HL-60 (cell line): ENCODE measurements at regions not wholly inside any gene's neighbourhood (a gene's known extent, or its start where the extent isn't known, plus 50 kb on each side); places are given as distances from the start of the nearest gene placed in this dataset.

ENCODE experiments used
- DNase-seq, 2 experiments: peaks; one replicate each; pipeline ENCODE4 v3.0.0-alpha.2; 2010 to 2020; ENCODE audit warnings: low read depth in 1 of 2, low spot score in 1 of 2
- H3K27ac ChIP-seq: fragments of 250-450 bp; sonication (Bioruptor Pico); replicated peaks from 2 replicates; pipeline ENCODE4 v1.5.1; 2020; ENCODE audit warnings: mild to moderate bottlenecking, moderate library complexity
- H3K27me3 ChIP-seq: fragments of 250-450 bp; sonication (Bioruptor Pico); 2 replicates; pipeline ENCODE4 v1.5.1; 2021; ENCODE audit warnings: mild to moderate bottlenecking, moderate library complexity; ENCODE audit not compliant: insufficient read depth, poor library complexity, severe bottlenecking
- H3K4me3 ChIP-seq: replicated peaks from 2 replicates; pipeline ENCODE4 v1.5.1; 2011; ENCODE audit warnings: mild to moderate bottlenecking, control low read depth, low read length; ENCODE audit not compliant: insufficient read depth
- GABPA ChIP-seq: IDR thresholded peaks from 2 replicates; pipeline ENCODE4 v1.6.1; 2012; ENCODE audit warnings: low read depth
- POLR2AphosphoS5 ChIP-seq: IDR thresholded peaks from 2 replicates; pipeline ENCODE4 v1.6.1; 2012; ENCODE audit warnings: low read depth
- REST ChIP-seq: IDR thresholded peaks from 2 replicates; pipeline ENCODE4 v1.6.1; 2012; ENCODE audit warnings: low read depth; ENCODE audit not compliant: insufficient replicate concordance
- SPI1 ChIP-seq: IDR thresholded peaks from 2 replicates; pipeline ENCODE4 v1.6.1; 2012; ENCODE audit warnings: low read depth, mild to moderate bottlenecking, borderline replicate concordance
- TF ChIP-seq, protein P1 (sequence below): IDR thresholded peaks from one replicate; pipeline ENCODE4 v1.5.1; 2011; ENCODE audit warnings: low read length, control low read depth, inconsistent platforms; ENCODE audit not compliant: insufficient read depth

DNA sequence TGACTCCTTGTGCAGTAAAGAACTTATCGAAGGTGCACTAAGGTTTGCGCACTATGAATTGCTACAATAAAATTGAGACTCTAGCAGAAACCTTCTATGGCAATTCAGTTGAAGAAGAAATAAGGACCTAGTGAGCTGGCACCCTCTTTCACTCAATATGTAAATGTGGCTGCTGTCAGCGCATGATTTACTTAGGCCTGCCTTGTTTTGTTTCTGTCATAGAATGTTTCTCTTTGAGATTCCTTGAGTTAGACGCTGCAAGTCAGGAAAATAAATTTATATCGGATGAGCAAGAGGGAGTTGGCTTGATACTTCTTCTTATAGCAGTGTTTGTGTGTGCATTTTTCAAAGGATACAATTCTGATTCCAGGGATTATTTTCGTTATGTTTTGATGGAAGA, 322.1 kb downstream of the BLID start:
- H3K4me3 ChIP-seq = no peak overlapping the region
- no peaks in the 10 kb centered on the region for H3K27me3 ChIP-seq
- no peak for DNase-seq
- H3K27ac ChIP-seq = no peak overlapping the region
- TF ChIP-seq POLR2AphosphoS5 (no peak), SPI1 (no peak), REST (no peak), GABPA (no peak)
- TF ChIP-seq, protein P1, sequence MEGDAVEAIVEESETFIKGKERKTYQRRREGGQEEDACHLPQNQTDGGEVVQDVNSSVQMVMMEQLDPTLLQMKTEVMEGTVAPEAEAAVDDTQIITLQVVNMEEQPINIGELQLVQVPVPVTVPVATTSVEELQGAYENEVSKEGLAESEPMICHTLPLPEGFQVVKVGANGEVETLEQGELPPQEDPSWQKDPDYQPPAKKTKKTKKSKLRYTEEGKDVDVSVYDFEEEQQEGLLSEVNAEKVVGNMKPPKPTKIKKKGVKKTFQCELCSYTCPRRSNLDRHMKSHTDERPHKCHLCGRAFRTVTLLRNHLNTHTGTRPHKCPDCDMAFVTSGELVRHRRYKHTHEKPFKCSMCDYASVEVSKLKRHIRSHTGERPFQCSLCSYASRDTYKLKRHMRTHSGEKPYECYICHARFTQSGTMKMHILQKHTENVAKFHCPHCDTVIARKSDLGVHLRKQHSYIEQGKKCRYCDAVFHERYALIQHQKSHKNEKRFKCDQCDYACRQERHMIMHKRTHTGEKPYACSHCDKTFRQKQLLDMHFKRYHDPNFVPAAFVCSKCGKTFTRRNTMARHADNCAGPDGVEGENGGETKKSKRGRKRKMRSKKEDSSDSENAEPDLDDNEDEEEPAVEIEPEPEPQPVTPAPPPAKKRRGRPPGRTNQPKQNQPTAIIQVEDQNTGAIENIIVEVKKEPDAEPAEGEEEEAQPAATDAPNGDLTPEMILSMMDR = no peak

GRCh38 chr11:121793291-121793690, 322.7 kb downstream of the BLID start:
- Histone ChIP-seq H3K27ac (no peak overlapping the region), H3K27me3 (no peaks in the 10 kb centered on the region), H3K4me3 (no peak overlapping the region)
- no peak for TF ChIP-seq POLR2AphosphoS5
- TF ChIP-seq GABPA = no peak
- TF ChIP-seq SPI1 = no peak
- no peak for TF ChIP-seq REST
- TF ChIP-seq, protein P1 = no peak
- DNase-seq = no peak

- no peak overlapping the region for H3K27ac ChIP-seq
- DNase-seq = no peak
- H3K4me3 ChIP-seq = no peak overlapping the region
- TF ChIP-seq SPI1 (no peak), GABPA (no peak), REST (no peak), POLR2AphosphoS5 (no peak)
- TF ChIP-seq, protein P1 = no peak
- H3K27me3 ChIP-seq = no peaks in the 10 kb centered on the region
Measured at GRCh38 chr11:121792185-121792584, 323.8 kb downstream of the BLID start.
